ENCODE measurements at regions not wholly inside any gene's neighbourhood (a gene's known extent, or its start where the extent isn't known, plus 50 kb on each side); places are given as distances from the start of the nearest gene placed in this dataset.

- no peak for ATAC-seq
Observed at GRCh38 chr16:49931266-49931665, 75.4 kb upstream of the ZNF423 start.

GRCh38 chr16:49931916-49932315 is 76.0 kb upstream of the ZNF423 start:
- Histone ChIP-seq H3K27ac (no peak overlapping the region), H3K27me3 (peaks cover 0 to 9% (median 0%) of the 10 kb centered on the region in 7 donors), H3K4me1 (peaks cover 0 to 14% (median 0%) of the 10 kb centered on the region in 9 donors), H3K36me3 (no peaks in the 10 kb centered on the region), H3K9me3 (no peaks in the 10 kb centered on the region), H3K4me3 (no peak overlapping the region)
- TF ChIP-seq, protein P1, sequence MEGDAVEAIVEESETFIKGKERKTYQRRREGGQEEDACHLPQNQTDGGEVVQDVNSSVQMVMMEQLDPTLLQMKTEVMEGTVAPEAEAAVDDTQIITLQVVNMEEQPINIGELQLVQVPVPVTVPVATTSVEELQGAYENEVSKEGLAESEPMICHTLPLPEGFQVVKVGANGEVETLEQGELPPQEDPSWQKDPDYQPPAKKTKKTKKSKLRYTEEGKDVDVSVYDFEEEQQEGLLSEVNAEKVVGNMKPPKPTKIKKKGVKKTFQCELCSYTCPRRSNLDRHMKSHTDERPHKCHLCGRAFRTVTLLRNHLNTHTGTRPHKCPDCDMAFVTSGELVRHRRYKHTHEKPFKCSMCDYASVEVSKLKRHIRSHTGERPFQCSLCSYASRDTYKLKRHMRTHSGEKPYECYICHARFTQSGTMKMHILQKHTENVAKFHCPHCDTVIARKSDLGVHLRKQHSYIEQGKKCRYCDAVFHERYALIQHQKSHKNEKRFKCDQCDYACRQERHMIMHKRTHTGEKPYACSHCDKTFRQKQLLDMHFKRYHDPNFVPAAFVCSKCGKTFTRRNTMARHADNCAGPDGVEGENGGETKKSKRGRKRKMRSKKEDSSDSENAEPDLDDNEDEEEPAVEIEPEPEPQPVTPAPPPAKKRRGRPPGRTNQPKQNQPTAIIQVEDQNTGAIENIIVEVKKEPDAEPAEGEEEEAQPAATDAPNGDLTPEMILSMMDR (IDR thresholded peaks at IDR 0.05): no peak
- DNase-seq (no peak), ATAC-seq (no peak)
- intact Hi-C loops (cut with DNase I): no loop called here
- WGBS, 2 donors: 81 to 88% methylated on average over 10 of the region's 10 CpGs

More at GRCh38 chr16:49931266-49931665, 75.4 kb upstream of the ZNF423 start:
- Histone ChIP-seq H3K27ac (no peak overlapping the region), H3K36me3 (no peaks in the 10 kb centered on the region), H3K9me3 (no peaks in the 10 kb centered on the region), H3K4me1 (peaks cover 0 to 14% (median 0%) of the 10 kb centered on the region in 9 donors), H3K4me3 (no peak overlapping the region), H3K27me3 (peaks cover 0 to 9% (median 0%) of the 10 kb centered on the region in 7 donors)
- DNase-seq: no peak
- intact Hi-C loops (cut with DNase I): no loop called here
- TF ChIP-seq, protein P1 (IDR thresholded peaks at IDR 0.05): no peak
- 81 to 84% methylated on average over 5 of the region's 5 CpGs for WGBS, 2 donors

DNA sequence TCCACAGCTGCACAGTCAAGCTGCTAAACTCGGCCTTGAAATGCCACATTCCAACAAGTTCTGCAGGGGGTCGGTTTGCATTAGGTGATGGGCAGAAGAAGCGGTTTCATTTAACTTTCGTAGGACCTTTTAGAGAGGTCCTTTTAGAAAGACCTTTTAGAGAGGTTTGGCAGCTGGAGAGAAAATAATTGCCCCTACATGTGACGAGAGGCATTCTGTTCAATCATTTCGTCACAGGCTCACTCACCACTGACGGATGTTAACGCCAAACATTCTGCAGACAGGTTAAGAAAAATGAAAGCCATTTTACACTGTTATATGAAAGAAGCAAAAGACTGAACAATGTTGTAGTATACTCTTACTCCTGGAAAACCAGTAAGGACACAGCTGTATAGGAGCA is 76.5 kb upstream of the ZNF423 start:
- WGBS, 2 donors: 60 to 66% methylated on average over 8 of the region's 8 CpGs
- intact Hi-C loops (cut with DNase I): no loop called here

GRCh38 chr16:49932946-49933345 is 77.0 kb upstream of the ZNF423 start:
- no peak overlapping the region for H3K4me3 ChIP-seq
- H3K36me3 ChIP-seq: no peaks in the 10 kb centered on the region
- DNase-seq (peak in 1 of 2 donors; percentile 19), ATAC-seq (peak in 6 of 8 donors; percentile 51 to 73 (median 60))
- intact Hi-C loops (cut with DNase I): no loop called here
- TF ChIP-seq, protein P1 (IDR thresholded peaks at IDR 0.05): no peak
- no peaks in the 10 kb centered on the region for H3K9me3 ChIP-seq
- peaks cover 0 to 14% (median 0%) of the 10 kb centered on the region in 9 donors for H3K4me1 ChIP-seq
- no peak overlapping the region for H3K27ac ChIP-seq
- peaks cover 0 to 9% (median 0%) of the 10 kb centered on the region in 7 donors for H3K27me3 ChIP-seq
- 11 to 23% methylated on average over 4 of the region's 4 CpGs for WGBS, 2 donors

More for the DNA sequence above, 76.5 kb upstream of the ZNF423 start:
- Histone ChIP-seq H3K27ac (no peak overlapping the region), H3K4me3 (no peak overlapping the region), H3K27me3 (peaks cover 0 to 9% (median 0%) of the 10 kb centered on the region in 7 donors), H3K4me1 (peaks cover 0 to 14% (median 0%) of the 10 kb centered on the region in 9 donors), H3K9me3 (no peaks in the 10 kb centered on the region), H3K36me3 (no peaks in the 10 kb centered on the region)
- DNase-seq: no peak
- TF ChIP-seq, protein P1 (IDR thresholded peaks at IDR 0.05): no peak
- ATAC-seq: no peak

All from heart right ventricle (tissue), 16 donors.